Fibroblast of pulmonary artery (primary cell): ENCODE measurements at regions not wholly inside any gene's neighbourhood (a gene's known extent, or its start where the extent isn't known, plus 50 kb on each side); places are given as distances from the start of the nearest gene placed in this dataset.

Experiments
- DNase-seq: peaks from one replicate; pipeline ENCODE4 v3.0.0-alpha.2; 2010; ENCODE audit warnings: low read depth
- H3K4me3 ChIP-seq: replicated peaks from 2 replicates; pipeline ENCODE4 v1.5.1; 2011; ENCODE audit warnings: low read depth, mild to moderate bottlenecking, control low read depth, low read length, moderate library complexity
- TF ChIP-seq, protein P1 (sequence below): IDR thresholded peaks from 2 replicates; pipeline ENCODE4 v1.5.1; 2011; ENCODE audit warnings: mild to moderate bottlenecking, control low read depth, low read length, inconsistent platforms; ENCODE audit errors: missing control alignments

- no peak overlapping the region for H3K4me3 ChIP-seq
- TF ChIP-seq, protein P1, sequence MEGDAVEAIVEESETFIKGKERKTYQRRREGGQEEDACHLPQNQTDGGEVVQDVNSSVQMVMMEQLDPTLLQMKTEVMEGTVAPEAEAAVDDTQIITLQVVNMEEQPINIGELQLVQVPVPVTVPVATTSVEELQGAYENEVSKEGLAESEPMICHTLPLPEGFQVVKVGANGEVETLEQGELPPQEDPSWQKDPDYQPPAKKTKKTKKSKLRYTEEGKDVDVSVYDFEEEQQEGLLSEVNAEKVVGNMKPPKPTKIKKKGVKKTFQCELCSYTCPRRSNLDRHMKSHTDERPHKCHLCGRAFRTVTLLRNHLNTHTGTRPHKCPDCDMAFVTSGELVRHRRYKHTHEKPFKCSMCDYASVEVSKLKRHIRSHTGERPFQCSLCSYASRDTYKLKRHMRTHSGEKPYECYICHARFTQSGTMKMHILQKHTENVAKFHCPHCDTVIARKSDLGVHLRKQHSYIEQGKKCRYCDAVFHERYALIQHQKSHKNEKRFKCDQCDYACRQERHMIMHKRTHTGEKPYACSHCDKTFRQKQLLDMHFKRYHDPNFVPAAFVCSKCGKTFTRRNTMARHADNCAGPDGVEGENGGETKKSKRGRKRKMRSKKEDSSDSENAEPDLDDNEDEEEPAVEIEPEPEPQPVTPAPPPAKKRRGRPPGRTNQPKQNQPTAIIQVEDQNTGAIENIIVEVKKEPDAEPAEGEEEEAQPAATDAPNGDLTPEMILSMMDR: no peak
- no peak for DNase-seq
These were observed 319.8 kb downstream of the ALG10 start for GRCh38 chr12:34342048-34342447.

GRCh38 chr12:34343345-34343744 lies 321.0 kb downstream of the ALG10 start:
- no peak overlapping the region for H3K4me3 ChIP-seq
- TF ChIP-seq, protein P1: no peak
- no peak for DNase-seq

GRCh38 chr12:34343766-34344165 lies 321.5 kb downstream of the ALG10 start:
- no peak for DNase-seq
- H3K4me3 ChIP-seq: no peak overlapping the region
- TF ChIP-seq, protein P1: no peak

DNA sequence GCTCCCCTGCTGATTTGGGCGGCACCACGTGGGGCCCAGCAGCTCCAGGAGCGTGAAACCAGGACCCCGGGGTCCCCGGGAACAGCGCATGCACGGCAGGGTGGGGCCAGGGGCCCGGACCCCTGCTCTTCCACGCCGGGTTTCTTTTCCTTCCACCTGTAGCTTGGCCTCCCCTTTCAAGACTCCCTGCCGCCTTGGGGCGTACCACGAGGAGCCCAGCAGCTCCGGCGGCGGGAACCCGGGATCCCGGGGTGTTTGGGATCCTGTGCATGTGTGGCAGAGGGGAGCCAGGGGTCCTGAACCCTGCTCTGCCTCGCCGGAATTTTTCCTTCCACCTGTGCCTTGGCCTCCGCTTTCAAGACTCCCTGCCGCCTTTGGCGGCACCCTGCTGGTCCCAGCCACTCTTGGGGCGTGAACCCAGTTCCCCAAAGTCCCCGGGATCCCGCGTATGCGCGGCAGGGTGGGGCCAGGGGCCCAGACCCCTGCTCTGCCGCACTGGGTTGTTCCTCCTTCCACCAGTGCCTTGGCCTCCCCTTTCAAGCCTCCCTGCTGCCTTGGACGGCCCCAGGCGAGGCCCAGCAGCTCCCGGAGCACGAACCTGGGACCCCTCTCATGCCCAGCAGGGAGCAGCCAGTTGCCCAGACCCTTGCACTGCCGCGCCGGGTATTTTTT lies 322.7 kb downstream of the ALG10 start:
- H3K4me3 ChIP-seq: no peak overlapping the region
- TF ChIP-seq, protein P1: no peak
- no peak for DNase-seq

DNA sequence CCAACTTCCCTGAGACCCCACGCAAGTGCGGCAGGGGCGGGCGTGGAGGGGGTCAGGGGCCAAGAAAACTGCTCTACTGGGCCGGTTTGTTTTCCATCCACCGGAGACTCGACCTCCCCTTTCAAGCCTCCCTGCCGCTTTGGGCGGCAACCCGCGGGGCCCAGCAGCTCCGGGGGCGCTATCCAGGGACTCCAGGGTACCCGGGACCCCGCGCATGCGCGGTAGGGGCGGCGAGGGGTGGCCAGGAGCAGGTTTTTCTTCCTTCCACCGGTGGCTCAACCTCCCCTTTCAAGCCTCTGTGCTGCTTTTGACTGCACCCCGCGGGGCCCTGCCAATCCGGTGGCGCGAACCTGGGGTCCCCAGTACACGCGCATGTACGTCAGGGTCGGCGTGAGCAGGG lies 323.5 kb downstream of the ALG10 start:
- no peak overlapping the region for H3K4me3 ChIP-seq
- no peak for DNase-seq
- TF ChIP-seq, protein P1: no peak

GRCh38 chr12:34346372-34347034 lies 324.2 kb downstream of the ALG10 start:
- no peak for DNase-seq
- H3K4me3 ChIP-seq: no peak overlapping the region
- TF ChIP-seq, protein P1: no peak

GRCh38 chr12:34347367-34347766 lies 325.1 kb downstream of the ALG10 start:
- no peak overlapping the region for H3K4me3 ChIP-seq
- DNase-seq: no peak
- TF ChIP-seq, protein P1: no peak
